Middle frontal gyrus (tissue), 1 donor: ENCODE measurements at regions not wholly inside any gene's neighbourhood (a gene's known extent, or its start where the extent isn't known, plus 50 kb on each side); places are given as distances from the start of the nearest gene placed in this dataset.
"Not testable (repeated sequence)": the region's sequence is repeated elsewhere in the genome, so short reads cannot be mapped to it uniquely, and the experiment has no call there.

Experiments
- DNase-seq: peaks from one replicate; pipeline ENCODE4 v3.0.0-alpha.2; 2015; ENCODE audit warnings: low spot score; ENCODE audit errors: extremely low spot score

GRCh38 chr22:49357661-49358440 lies 469.8 kb downstream of the BRD1 start:
- DNase-seq = no peak

- DNase-seq = no peak
Observed at GRCh38 chr22:49356428-49356827, 471.2 kb downstream of the BRD1 start.

GRCh38 chr22:49355211-49355920 lies 472.3 kb downstream of the BRD1 start:
- no peak for DNase-seq

GRCh38 chr22:49354516-49355210 lies 473.0 kb downstream of the BRD1 start:
- DNase-seq = no peak

- no peak for DNase-seq
Observed at GRCh38 chr22:49353235-49353634, 474.4 kb downstream of the BRD1 start.

- no peak for DNase-seq
Observed at GRCh38 chr22:49352361-49353169, 475.1 kb downstream of the BRD1 start.

- no peak for DNase-seq
Observed at GRCh38 chr22:49351761-49352227, 475.9 kb downstream of the BRD1 start.

GRCh38 chr22:49350441-49351121 lies 477.1 kb downstream of the BRD1 start:
- DNase-seq = no peak

- no peak for DNase-seq
Observed at GRCh38 chr22:49349841-49350381, 477.8 kb downstream of the BRD1 start.

GRCh38 chr22:49349181-49349835 lies 478.4 kb downstream of the BRD1 start:
- DNase-seq = no peak

GRCh38 chr22:49348631-49349030 lies 479.0 kb downstream of the BRD1 start:
- no peak for DNase-seq

- DNase-seq = no peak
Observed at GRCh38 chr22:49347376-49347775, 480.3 kb downstream of the BRD1 start.

- no peak for DNase-seq
Observed at GRCh38 chr22:49345896-49346295, 481.8 kb downstream of the BRD1 start.

GRCh38 chr22:49344656-49345055 lies 483.0 kb downstream of the BRD1 start:
- DNase-seq = no peak

GRCh38 chr22:49344161-49344560 lies 483.5 kb downstream of the BRD1 start:
- no peak for DNase-seq

GRCh38 chr22:49340406-49340805 lies 487.3 kb downstream of the BRD1 start:
- no peak for DNase-seq

GRCh38 chr22:49336483-49336882 lies 491.2 kb downstream of the BRD1 start:
- DNase-seq = not testable (repeated sequence)

GRCh38 chr22:49334976-49335375 lies 492.7 kb downstream of the BRD1 start:
- DNase-seq = no peak

- DNase-seq = no peak
Observed at GRCh38 chr22:49334449-49334789, 493.3 kb downstream of the BRD1 start.

GRCh38 chr22:49333206-49333605 lies 494.5 kb downstream of the BRD1 start:
- no peak for DNase-seq
